GM12872 (cell line): ENCODE measurements at regions not wholly inside any gene's neighbourhood (a gene's known extent, or its start where the extent isn't known, plus 50 kb on each side); places are given as distances from the start of the nearest gene placed in this dataset.

ENCODE experiments used
- TF ChIP-seq, protein P1 (sequence below): IDR thresholded peaks from 3 replicates; pipeline ENCODE4 v1.5.1; 2011; ENCODE audit warnings: low read depth, mild to moderate bottlenecking, low read length, moderate library complexity; ENCODE audit not compliant: insufficient read depth

- TF ChIP-seq, protein P1, sequence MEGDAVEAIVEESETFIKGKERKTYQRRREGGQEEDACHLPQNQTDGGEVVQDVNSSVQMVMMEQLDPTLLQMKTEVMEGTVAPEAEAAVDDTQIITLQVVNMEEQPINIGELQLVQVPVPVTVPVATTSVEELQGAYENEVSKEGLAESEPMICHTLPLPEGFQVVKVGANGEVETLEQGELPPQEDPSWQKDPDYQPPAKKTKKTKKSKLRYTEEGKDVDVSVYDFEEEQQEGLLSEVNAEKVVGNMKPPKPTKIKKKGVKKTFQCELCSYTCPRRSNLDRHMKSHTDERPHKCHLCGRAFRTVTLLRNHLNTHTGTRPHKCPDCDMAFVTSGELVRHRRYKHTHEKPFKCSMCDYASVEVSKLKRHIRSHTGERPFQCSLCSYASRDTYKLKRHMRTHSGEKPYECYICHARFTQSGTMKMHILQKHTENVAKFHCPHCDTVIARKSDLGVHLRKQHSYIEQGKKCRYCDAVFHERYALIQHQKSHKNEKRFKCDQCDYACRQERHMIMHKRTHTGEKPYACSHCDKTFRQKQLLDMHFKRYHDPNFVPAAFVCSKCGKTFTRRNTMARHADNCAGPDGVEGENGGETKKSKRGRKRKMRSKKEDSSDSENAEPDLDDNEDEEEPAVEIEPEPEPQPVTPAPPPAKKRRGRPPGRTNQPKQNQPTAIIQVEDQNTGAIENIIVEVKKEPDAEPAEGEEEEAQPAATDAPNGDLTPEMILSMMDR: no peak
These were observed 85.1 kb downstream of the NIBAN1 start for GRCh38 chr1:184889166-184889565.

GRCh38 chr1:184888505-184888904 lies 85.8 kb downstream of the NIBAN1 start:
- TF ChIP-seq, protein P1: no peak

- TF ChIP-seq, protein P1: no peak
These were observed 91.1 kb downstream of the NIBAN1 start for GRCh38 chr1:184882957-184883815.

DNA sequence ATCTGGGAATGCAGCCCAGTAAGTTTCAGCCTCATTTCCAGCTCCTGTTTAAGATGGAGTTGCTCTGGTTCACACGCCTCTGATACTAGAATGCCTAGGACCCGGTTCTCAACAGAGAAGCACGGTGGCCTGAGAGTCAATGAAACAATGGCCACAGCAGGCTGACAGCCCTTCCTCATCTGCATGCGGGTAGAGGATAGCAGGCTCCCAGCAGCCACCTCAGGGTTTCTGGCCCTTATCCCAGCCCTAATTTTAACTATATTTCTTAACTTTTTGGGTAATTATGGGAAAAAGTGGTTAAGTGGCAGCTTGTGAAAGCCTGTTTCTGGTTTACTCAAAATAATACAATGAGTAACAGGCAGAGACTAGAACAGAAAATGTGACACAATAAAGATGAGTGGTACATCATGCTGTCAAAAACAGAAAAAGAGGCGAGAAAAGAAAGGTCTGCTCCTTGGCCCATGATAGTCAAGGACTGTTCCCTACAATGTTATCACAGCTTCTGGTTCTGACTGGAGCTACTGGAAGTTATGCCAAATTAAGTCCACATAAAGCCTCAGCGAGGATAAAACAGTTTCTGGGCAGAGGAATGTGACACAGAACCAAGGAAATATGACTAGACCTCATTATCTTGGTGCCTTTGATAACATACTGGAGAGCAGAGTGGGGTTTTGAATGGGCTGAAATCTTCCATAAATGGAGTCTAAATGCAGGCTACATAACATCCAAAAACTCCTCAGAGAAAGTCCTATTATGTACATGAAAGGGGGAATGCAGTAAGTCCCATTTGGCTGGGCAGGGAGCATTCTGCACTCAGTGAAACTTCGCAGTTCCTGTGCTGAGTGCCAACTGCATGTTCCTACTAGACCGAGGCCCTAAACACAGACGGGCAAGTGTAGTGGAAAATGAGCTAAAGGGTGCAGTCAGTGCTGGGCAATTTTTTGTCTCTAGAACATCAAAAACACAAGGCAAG lies 92.1 kb downstream of the NIBAN1 start:
- TF ChIP-seq, protein P1: no peak

DNA sequence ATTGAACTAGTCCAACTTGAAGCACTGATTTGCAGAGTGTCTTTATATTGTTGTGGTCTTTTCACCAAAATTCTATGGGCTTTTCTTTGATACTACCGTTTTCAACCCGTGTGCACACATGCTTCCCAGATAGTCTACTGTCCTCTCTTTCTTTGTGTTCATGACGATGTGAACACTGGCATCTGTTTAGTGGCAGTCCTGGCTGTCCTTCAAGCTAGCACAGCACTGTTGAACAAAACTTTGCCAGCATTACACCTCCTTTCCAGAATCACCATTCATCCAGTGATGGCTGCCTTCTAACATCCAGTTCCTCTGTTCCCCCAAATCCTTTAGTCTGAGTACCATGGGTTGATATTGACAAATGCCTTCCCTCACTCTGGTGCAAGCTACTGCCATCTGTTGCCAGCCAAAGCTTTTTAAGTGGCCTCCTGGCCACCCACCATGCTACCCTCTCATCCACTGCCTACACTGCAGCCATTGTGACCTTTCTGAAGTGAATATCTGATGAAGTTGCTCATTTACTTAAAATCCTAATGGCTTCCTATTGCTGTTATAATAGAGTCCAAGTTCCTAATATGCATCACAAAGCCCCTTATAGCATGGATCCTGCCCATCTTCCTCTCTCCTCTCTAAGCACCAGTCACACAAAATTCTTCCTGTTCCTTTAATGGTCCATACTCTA lies 94.3 kb downstream of the NIBAN1 start:
- TF ChIP-seq, protein P1: no peak

DNA sequence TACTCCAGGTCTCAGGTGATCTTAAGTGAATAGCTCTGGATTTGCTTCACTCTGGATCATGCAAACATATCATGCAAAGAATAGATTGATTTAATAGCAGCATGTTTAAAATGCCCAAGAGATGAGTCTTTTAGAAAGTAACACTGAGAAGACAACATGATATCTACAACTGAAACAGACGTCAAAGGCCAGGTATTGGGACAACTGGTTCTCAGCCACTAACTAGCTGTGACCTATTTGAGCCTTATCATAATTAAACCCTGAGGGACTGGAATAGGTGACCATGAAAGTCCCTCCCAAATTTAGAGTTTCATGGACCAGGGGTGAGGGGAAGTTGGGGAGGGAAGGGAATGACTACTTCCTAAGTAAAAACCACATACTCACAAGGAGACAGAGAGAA lies 95.7 kb downstream of the NIBAN1 start:
- TF ChIP-seq, protein P1: no peak

GRCh38 chr1:184878002-184878401 lies 96.3 kb downstream of the NIBAN1 start:
- TF ChIP-seq, protein P1: no peak
